GM19025 (cell line): ENCODE measurements at regions not wholly inside any gene's neighbourhood (a gene's known extent, or its start where the extent isn't known, plus 50 kb on each side); places are given as distances from the start of the nearest gene placed in this dataset.
"Not testable (repeated sequence)": the region's sequence is repeated elsewhere in the genome, so short reads cannot be mapped to it uniquely, and the experiment has no call there.

Source experiments
- ATAC-seq: cut with Tn5 transposase; IDR thresholded peaks from one replicate; pipeline ENCODE4 v1.9.1; 2021; ENCODE audit warnings: mild to moderate bottlenecking, low read depth, moderate library complexity; ENCODE audit not compliant: unreplicated experiment

GRCh38 chrX:31014474-31014873, 57.4 kb downstream of the FTHL17 start:
- not testable (repeated sequence) for ATAC-seq

GRCh38 chrX:31012509-31013025, 59.3 kb downstream of the FTHL17 start:
- no peak for ATAC-seq

- no peak for ATAC-seq
Measured at GRCh38 chrX:31007321-31007720, 64.5 kb downstream of the FTHL17 start.

GRCh38 chrX:31006027-31006426, 65.8 kb downstream of the FTHL17 start:
- ATAC-seq = no peak

GRCh38 chrX:30997411-30997810, 74.4 kb downstream of the FTHL17 start:
- ATAC-seq = no peak

GRCh38 chrX:30995705-30996104, 76.1 kb downstream of the FTHL17 start:
- no peak for ATAC-seq

- ATAC-seq = no peak
Measured at GRCh38 chrX:30995060-30995700, 76.7 kb downstream of the FTHL17 start.

DNA sequence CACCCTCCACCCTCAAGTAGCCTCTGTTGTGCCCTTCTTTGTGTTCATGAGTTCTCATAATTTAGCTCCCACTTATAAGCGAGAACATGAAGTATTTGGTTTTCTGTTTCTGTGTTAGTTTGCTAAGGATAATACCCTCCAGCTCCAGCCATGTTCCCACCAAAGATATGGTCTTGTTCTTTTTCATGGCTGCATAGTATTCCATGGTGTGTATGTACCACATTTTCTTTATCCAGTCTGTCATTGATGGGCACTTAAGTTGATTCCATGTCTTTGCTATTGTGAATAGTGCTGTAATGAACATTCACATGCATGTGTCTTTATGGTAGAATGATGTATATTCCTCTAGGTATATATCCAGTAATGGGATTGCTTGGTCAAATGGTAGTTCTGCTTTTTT, 77.8 kb downstream of the FTHL17 start:
- not testable (repeated sequence) for ATAC-seq

DNA sequence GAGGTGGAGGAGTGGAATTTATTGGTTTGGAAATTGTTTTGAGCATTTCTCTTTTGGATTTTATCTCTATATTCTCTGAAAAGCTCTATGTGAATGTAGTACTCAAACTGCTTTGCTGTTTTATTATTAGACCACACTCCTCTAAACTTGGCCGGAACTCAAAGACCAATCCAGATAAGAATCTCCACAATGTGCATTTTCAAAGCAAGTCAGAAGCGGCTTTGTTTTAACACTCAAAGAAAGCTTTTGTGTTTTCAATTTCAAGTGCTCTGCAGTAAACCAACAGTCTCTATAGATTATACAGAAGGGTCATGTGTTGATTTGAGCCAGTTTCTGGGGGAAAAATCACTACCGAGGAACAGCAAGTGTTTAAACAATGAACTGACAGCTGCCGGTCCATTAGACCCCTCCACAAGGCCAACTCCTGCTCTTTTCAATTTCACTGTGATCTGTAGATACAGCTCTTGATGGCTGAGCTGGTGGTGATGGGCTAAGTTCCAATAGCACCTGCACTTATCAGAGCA, 79.4 kb downstream of the FTHL17 start:
- ATAC-seq = no peak

DNA sequence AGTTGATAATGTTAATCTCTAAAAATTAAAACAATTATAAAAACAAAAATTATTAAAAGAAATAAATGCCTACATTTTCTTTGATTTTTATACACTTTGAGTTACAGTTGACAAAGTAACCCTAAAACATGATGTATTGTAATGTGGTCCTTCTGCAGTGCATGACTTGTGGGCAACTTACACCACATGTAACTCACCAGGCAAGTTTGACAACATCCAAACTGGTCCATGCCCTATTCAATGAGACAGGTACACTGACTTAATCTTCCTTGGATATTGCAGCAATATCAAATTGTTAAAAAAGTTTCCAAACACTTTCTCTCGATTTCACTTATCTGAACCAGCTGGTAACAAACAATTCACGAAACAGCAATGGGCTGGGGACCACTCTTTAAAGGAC, 81.5 kb downstream of the FTHL17 start:
- ATAC-seq = no peak

- no peak for ATAC-seq
Measured at GRCh38 chrX:30982467-30982866, 89.4 kb downstream of the FTHL17 start.

DNA sequence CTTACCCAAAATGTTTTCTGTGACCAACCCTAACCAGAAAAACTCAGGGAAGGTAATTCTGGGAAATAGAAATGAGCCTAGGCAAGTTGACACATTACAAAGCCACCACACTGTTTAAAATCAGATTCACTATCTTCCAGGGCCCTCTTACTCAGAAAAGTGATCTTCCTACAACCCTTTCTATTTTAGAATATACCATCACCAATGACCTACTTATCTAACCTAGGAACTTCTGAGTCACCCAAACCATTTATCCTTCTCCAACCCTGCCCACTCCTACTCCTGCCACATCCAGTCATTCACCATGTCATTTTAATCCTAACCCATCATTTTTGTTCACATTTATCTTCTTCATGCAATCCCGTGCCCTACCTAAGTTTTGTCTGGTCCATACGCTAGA, 89.9 kb downstream of the FTHL17 start:
- ATAC-seq = no peak

GRCh38 chrX:30979271-30979670, 90.2 kb upstream of the TAB3 start:
- ATAC-seq = no peak

- ATAC-seq = no peak
Measured at GRCh38 chrX:30975467-30975866, 86.4 kb upstream of the TAB3 start.

DNA sequence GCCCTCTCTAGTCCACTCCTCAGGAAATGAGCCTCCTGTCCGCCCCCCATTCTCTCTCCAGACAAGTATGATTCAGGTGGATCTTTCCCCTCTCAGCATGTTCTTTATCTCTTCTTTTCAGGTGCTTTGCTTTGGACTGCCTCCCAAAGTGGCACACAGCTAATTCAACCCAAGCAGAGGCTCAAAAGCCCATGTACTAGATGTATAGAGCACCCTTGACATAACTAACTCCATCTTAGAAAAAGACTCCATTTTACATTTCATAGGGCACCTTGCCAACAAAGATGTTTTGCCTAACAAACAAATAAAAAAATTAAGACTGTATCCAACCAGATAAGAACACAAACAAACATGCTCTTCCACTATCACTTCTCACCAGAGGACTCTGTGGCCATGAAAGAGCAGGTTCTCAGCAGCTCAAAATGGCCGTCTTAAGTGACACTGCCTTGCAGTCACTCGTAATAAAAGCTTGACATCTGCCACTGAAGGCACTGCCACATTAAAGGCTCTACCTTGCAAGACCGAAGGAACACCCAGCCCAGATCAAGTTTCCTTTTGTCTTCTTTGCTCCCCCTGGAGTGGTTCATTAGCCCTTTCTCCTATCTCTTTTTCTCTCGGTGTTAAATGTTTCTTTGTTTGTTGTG, 84.9 kb upstream of the TAB3 start:
- ATAC-seq = no peak

GRCh38 chrX:30971774-30972603, 82.9 kb upstream of the TAB3 start:
- peak; percentile 83 for ATAC-seq

DNA sequence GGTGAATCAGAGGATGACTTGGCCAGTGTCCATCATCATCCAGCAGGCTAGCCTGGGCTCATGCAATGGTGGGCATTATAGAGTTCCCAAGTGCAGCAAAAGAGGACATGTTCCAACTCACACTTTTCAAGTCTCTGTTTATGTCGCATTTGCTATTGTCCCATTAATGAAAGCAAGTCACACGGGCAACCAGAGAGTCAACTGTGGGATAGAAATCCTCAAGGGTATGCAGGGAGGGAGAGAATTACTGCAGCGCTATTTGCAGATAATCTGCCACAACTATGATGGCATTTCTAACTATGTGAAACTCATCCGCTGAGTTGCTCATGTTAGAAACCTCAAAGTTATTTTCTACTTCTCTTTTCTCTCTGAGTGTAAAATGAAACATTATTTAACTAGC, 78.5 kb upstream of the TAB3 start:
- no peak for ATAC-seq

GRCh38 chrX:30965767-30966166, 76.7 kb upstream of the TAB3 start:
- no peak for ATAC-seq

DNA sequence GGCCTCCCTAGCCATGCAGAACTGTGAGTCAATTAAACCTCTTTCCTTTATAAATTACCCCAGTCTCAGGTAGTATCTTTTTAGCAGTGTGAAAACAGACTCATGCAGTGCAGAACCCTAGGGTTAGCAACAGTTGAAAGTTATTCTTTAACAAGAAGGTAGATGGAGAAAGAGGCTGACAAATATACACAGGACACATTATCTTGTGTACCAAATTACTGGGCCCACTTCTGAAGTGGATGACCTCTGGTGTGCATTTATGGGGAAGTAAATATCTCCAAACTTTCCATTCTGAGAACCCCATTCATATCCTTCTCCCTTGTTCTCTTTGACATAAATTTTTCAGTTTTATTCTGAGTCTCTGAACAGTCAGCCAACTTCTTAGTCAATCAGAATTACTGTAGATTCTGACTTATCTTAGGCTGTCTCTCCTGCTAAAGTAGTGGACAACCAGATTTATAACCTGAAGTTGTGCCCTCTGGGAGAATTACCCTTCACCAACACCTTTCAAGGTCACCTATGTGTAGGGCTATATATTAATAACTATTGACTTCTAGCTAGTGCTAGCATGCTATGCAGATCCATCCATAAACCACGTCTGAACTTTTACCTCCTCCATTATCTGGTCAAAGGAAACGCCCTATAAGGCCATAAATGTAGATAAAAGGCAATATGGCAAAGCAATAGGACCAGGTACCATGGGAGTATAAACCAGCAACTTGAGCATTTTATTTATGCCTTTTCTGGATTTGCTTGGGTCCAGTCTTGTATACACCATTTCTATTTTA, 72.5 kb upstream of the TAB3 start:
- ATAC-seq = no peak

- ATAC-seq = no peak
Measured at GRCh38 chrX:30957753-30958152, 68.7 kb upstream of the TAB3 start.
